Mesenchymal stem cell (in vitro differentiated cells and primary cell): ENCODE measurements at regions not wholly inside any gene's neighbourhood (a gene's known extent, or its start where the extent isn't known, plus 50 kb on each side); places are given as distances from the start of the nearest gene placed in this dataset.

Experiments used
- DNase-seq: peaks from one replicate; pipeline ENCODE4 v3.0.0-alpha.2; 2013
- H2AFZ ChIP-seq: one replicate; pipeline ENCODE4 v1.6.1; 2013; ENCODE audit warnings: low read depth, mild to moderate bottlenecking, control low read depth, inconsistent platforms, low read length, moderate library complexity
- H2AK5ac ChIP-seq: 2 replicates; pipeline ENCODE4 v1.6.1; 2013; ENCODE audit warnings: low read length, moderate library complexity, mild to moderate bottlenecking, inconsistent platforms; ENCODE audit not compliant: severe bottlenecking
- H2BK120ac ChIP-seq: one replicate; pipeline ENCODE4 v1.6.1; 2013; ENCODE audit warnings: low read depth, mild to moderate bottlenecking, inconsistent platforms, low read length, moderate library complexity
- H2BK12ac ChIP-seq, 2 experiments: one replicate each; pipeline ENCODE4 v1.6.1; 2013; ENCODE audit warnings: inconsistent platforms in 2 of 2, low read length in 2 of 2, mild to moderate bottlenecking in 2 of 2, moderate library complexity in 2 of 2, control low read depth in 1 of 2
- H2BK15ac ChIP-seq: one replicate; pipeline ENCODE4 v1.6.1; 2013; ENCODE audit warnings: mild to moderate bottlenecking, low read depth, inconsistent platforms; ENCODE audit not compliant: poor library complexity, severe bottlenecking
- H2BK5ac ChIP-seq: 2 replicates; pipeline ENCODE4 v1.6.1; 2013; ENCODE audit warnings: low read depth, mild to moderate bottlenecking, low read length, control low read depth, inconsistent platforms; ENCODE audit not compliant: poor library complexity, severe bottlenecking
- H3K14ac ChIP-seq, 2 experiments: one replicate each; pipeline ENCODE4 v1.6.1; 2013; ENCODE audit warnings: inconsistent platforms in 2 of 2, low read length in 2 of 2, control low read depth in 1 of 2, mild to moderate bottlenecking in 1 of 2, moderate library complexity in 1 of 2
- H3K18ac ChIP-seq, 2 experiments: one replicate each; pipeline ENCODE4 v1.6.1; 2013; ENCODE audit warnings: inconsistent platforms in 2 of 2, low read length in 2 of 2, control low read depth in 1 of 2, low read depth in 1 of 2, mild to moderate bottlenecking in 1 of 2
- H3K23ac ChIP-seq, 2 experiments: one replicate each; pipeline ENCODE4 v1.6.1; 2013; ENCODE audit warnings: inconsistent platforms in 2 of 2, low read length in 2 of 2, mild to moderate bottlenecking in 2 of 2, moderate library complexity in 2 of 2, control low read depth in 1 of 2
- H3K27ac ChIP-seq: 2 replicates; pipeline ENCODE4 v1.5.1; 2013; ENCODE audit warnings: mild to moderate bottlenecking, moderate library complexity, low read length, control low read depth, inconsistent platforms; ENCODE audit not compliant: poor library complexity, severe bottlenecking
- H3K27me3 ChIP-seq, 2 experiments: 2 replicates each; pipeline versions ENCODE4 v1.6.1 to v1.7.0; 2013; ENCODE audit warnings: low read length in 2 of 2, mild to moderate bottlenecking in 2 of 2, moderate library complexity in 2 of 2, control low read depth in 1 of 2, inconsistent platforms in 1 of 2; ENCODE audit not compliant: control insufficient read depth in 1 of 2, insufficient read depth in 1 of 2
- H3K36me3 ChIP-seq, 2 experiments: 2 replicates each; pipeline versions ENCODE4 v1.6.1 to v1.7.0; 2013; ENCODE audit warnings: low read length in 2 of 2, control low read depth in 1 of 2, inconsistent platforms in 1 of 2, low read depth in 1 of 2, mild to moderate bottlenecking in 1 of 2; ENCODE audit not compliant: insufficient read depth in 2 of 2, control insufficient read depth in 1 of 2
- H3K4ac ChIP-seq, 2 experiments: one replicate each; pipeline ENCODE4 v1.6.1; 2013; ENCODE audit warnings: inconsistent platforms in 2 of 2, low read length in 2 of 2, mild to moderate bottlenecking in 2 of 2, moderate library complexity in 2 of 2, control low read depth in 1 of 2, low read depth in 1 of 2
- H3K4me1 ChIP-seq: 2 replicates; pipeline ENCODE4 v1.6.1; 2013; ENCODE audit warnings: low read depth, low read length, control low read depth; ENCODE audit not compliant: control insufficient read depth, insufficient read depth
- H3K4me2 ChIP-seq: 2 replicates; pipeline ENCODE4 v1.6.1; 2013; ENCODE audit warnings: low read length, mild to moderate bottlenecking, inconsistent platforms; ENCODE audit not compliant: poor library complexity, severe bottlenecking
- H3K4me3 ChIP-seq, 2 experiments: 2 replicates each; pipeline versions ENCODE4 v1.5.1 to v1.7.0; 2013; ENCODE audit warnings: low read length in 2 of 2, mild to moderate bottlenecking in 2 of 2, control low read depth in 1 of 2, low read depth in 1 of 2; ENCODE audit not compliant: insufficient read depth in 1 of 2
- H3K79me1 ChIP-seq: replicated peaks from 2 replicates; pipeline ENCODE4 v1.6.1; 2013; ENCODE audit warnings: mild to moderate bottlenecking, control low read depth, low read length, inconsistent platforms; ENCODE audit not compliant: poor library complexity, severe bottlenecking
- H3K9ac ChIP-seq: 2 replicates; pipeline ENCODE4 v1.7.0; 2013; ENCODE audit warnings: mild to moderate bottlenecking, low read length, moderate library complexity
- H3K9me3 ChIP-seq: 2 replicates; pipeline ENCODE4 v1.7.0; 2013; ENCODE audit warnings: mild to moderate bottlenecking, low read length; ENCODE audit not compliant: control insufficient read depth
- H4K8ac ChIP-seq: one replicate; pipeline ENCODE4 v1.6.1; 2013; ENCODE audit warnings: inconsistent platforms, mild to moderate bottlenecking, low read length, moderate library complexity
- H4K91ac ChIP-seq: one replicate; pipeline ENCODE4 v1.6.1; 2013; ENCODE audit warnings: mild to moderate bottlenecking, low read length, inconsistent platforms
- WGBS: methylation state at CpG from one replicate; pipeline ENCODE4 v1.1.7; 2013; ENCODE audit warnings: mixed read lengths; 5-methylcytosine and 5-hydroxymethylcytosine counted together

GRCh38 chr19:29093553-29093908 is 119.4 kb downstream of the UQCRFS1 start:
- Histone ChIP-seq H2BK15ac (no peak overlapping the region), H2AFZ (no peak overlapping the region), H3K4me3 (no peak overlapping the region), H2AK5ac (no peak overlapping the region), H3K14ac (no peak overlapping the region), H3K9ac (no peak overlapping the region), H2BK120ac (no peak overlapping the region), H3K36me3 (no peaks in the 10 kb centered on the region), H3K9me3 (peaks cover 9% of the 10 kb centered on the region), H3K23ac (no peak overlapping the region), H2BK5ac (no peak overlapping the region), H3K79me1 (no peaks in the 10 kb centered on the region), H2BK12ac (no peak overlapping the region), H3K4me2 (no peak overlapping the region), H3K27ac (no peak overlapping the region), H3K27me3 (no peaks in the 10 kb centered on the region), H3K4me1 (no peaks in the 10 kb centered on the region), H3K4ac (no peak overlapping the region), H3K18ac (no peak overlapping the region), H4K91ac (no peak overlapping the region), H4K8ac (no peak overlapping the region)
- WGBS, result 100% methylated on average over 1 of the region's 6 CpGs
- DNase-seq, result no peak

GRCh38 chr19:29092712-29093552 is 120.0 kb downstream of the UQCRFS1 start:
- Histone ChIP-seq H3K4me3 (no peak overlapping the region), H3K27me3 (no peaks in the 10 kb centered on the region), H3K14ac (no peak overlapping the region), H3K9ac (no peak overlapping the region), H3K18ac (no peak overlapping the region), H3K4me1 (no peaks in the 10 kb centered on the region), H3K79me1 (no peaks in the 10 kb centered on the region), H2AFZ (no peak overlapping the region), H3K4me2 (no peak overlapping the region), H3K9me3 (peaks cover 9% of the 10 kb centered on the region), H4K91ac (no peak overlapping the region), H4K8ac (no peak overlapping the region), H3K4ac (no peak overlapping the region), H3K23ac (no peak overlapping the region), H3K36me3 (no peaks in the 10 kb centered on the region), H2BK5ac (no peak overlapping the region), H2BK15ac (no peak overlapping the region), H2AK5ac (no peak overlapping the region), H3K27ac (no peak overlapping the region), H2BK12ac (no peak overlapping the region), H2BK120ac (no peak overlapping the region)
- no peak for DNase-seq
- WGBS, result 82% methylated on average over 37 of the region's 41 CpGs

- H3K4ac ChIP-seq, result no peak overlapping the region
Measured at GRCh38 chr19:29090783-29091526, 122.0 kb downstream of the UQCRFS1 start.

GRCh38 chr19:29089315-29089870 is 123.6 kb downstream of the UQCRFS1 start:
- Histone ChIP-seq H3K4ac (no peak overlapping the region), H3K4me1 (peaks cover 2% of the 10 kb centered on the region), H2BK5ac (no peak overlapping the region), H3K27ac (no peak overlapping the region), H3K14ac (no peak overlapping the region), H3K18ac (no peak overlapping the region), H3K4me3 (no peak overlapping the region), H4K91ac (no peak overlapping the region), H2BK15ac (no peak overlapping the region), H3K4me2 (no peak overlapping the region), H2AK5ac (no peak overlapping the region), H3K9ac (no peak overlapping the region), H3K36me3 (no peaks in the 10 kb centered on the region), H4K8ac (no peak overlapping the region), H3K9me3 (peaks cover 9% of the 10 kb centered on the region), H3K27me3 (peaks cover 0 to 19% of the 10 kb centered on the region in 2 experiments), H3K79me1 (no peaks in the 10 kb centered on the region), H2BK12ac (no peak overlapping the region), H2BK120ac (no peak overlapping the region), H3K23ac (no peak overlapping the region), H2AFZ (no peak overlapping the region)
- WGBS, result 74% methylated on average over 8 of the region's 8 CpGs
- no peak for DNase-seq

More at GRCh38 chr19:29090783-29091526, 122.0 kb downstream of the UQCRFS1 start:
- Histone ChIP-seq H3K9me3 (peaks cover 9% of the 10 kb centered on the region), H2AK5ac (no peak overlapping the region), H3K4me1 (peaks cover 2% of the 10 kb centered on the region), H2AFZ (no peak overlapping the region), H3K36me3 (no peaks in the 10 kb centered on the region), H2BK15ac (no peak overlapping the region), H3K9ac (no peak overlapping the region), H3K4me2 (no peak overlapping the region), H3K23ac (no peak overlapping the region), H4K8ac (no peak overlapping the region), H3K27ac (no peak overlapping the region), H2BK12ac (no peak overlapping the region), H3K18ac (no peak overlapping the region), H3K27me3 (peaks cover 0 to 4% of the 10 kb centered on the region in 2 experiments), H2BK5ac (no peak overlapping the region), H3K14ac (no peak overlapping the region), H2BK120ac (no peak overlapping the region), H3K4me3 (no peak overlapping the region), H4K91ac (no peak overlapping the region), H3K79me1 (no peaks in the 10 kb centered on the region)
- DNase-seq, result no peak
- 52% methylated on average over 6 of the region's 7 CpGs for WGBS
